ENCODE measurements at regions not wholly inside any gene's neighbourhood (a gene's known extent, or its start where the extent isn't known, plus 50 kb on each side); places are given as distances from the start of the nearest gene placed in this dataset.

DNA sequence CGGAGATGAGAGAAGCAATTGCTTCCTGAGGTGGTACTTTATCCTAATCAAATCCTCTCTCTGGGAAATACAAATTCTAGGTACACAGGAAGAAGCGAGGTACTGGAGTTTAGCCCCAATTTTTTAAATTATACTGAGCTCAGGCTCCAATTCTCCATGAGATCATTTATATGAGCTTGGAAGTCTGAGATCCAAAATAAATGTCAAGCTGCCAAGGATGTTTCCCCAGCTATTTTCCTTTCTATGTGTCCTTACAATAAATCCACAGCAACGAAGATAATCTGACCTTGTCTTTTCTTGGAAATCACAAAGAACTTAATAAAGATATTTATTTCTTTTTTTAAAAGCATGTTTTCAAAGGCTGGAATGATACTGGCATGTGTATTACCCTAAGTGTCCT lies 597.3 kb downstream of the GABRG2 start:
- H2AFZ ChIP-seq: no peak overlapping the region; the same call in 1 of the 2 replicates
- H3K27ac ChIP-seq (ENCODE audit: low read depth): no peak overlapping the region
- Mint-ChIP-seq H3K4me1 (peaks cover 4% of the 10 kb centered on the region; the same call in 1 of the 3 replicates), H3K36me3 (ENCODE audit: low read depth) (no peaks in the 10 kb centered on the region), H3K4me3 (no peak overlapping the region), H3K27me3 (ENCODE audit: insufficient read depth, low read depth, poor library complexity) (no peaks in the 10 kb centered on the region), H3K9me3 (no peaks in the 10 kb centered on the region; the same call in 2 of the 3 replicates), H3K27ac (no peak overlapping the region)
- no peaks in the 10 kb centered on the region for H3K36me3 ChIP-seq (ENCODE audit: insufficient read depth)
- H3K27me3 ChIP-seq (ENCODE audit: insufficient read depth): no peaks in the 10 kb centered on the region
- H3K4me2 ChIP-seq: no peak overlapping the region
- DNase-seq (ENCODE audit: low spot score) (no peak), ATAC-seq (no peak)
- no peaks in the 10 kb centered on the region for H3F3A ChIP-seq (replicated peaks; ENCODE audit: low read depth)
- H4K20me1 ChIP-seq (replicated peaks; ENCODE audit: insufficient read depth): no peaks in the 10 kb centered on the region
- H3K79me2 ChIP-seq (replicated peaks; ENCODE audit: insufficient read depth): no peaks in the 10 kb centered on the region
- no peak overlapping the region for H3K4me3 ChIP-seq
- no peaks in the 10 kb centered on the region for H3K9me2 ChIP-seq (ENCODE audit: insufficient read depth)
- no peaks in the 10 kb centered on the region for H3K4me1 ChIP-seq (ENCODE audit: insufficient read depth)
- TF ChIP-seq, protein P1, sequence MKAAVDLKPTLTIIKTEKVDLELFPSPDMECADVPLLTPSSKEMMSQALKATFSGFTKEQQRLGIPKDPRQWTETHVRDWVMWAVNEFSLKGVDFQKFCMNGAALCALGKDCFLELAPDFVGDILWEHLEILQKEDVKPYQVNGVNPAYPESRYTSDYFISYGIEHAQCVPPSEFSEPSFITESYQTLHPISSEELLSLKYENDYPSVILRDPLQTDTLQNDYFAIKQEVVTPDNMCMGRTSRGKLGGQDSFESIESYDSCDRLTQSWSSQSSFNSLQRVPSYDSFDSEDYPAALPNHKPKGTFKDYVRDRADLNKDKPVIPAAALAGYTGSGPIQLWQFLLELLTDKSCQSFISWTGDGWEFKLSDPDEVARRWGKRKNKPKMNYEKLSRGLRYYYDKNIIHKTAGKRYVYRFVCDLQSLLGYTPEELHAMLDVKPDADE (IDR thresholded peaks at IDR 0.05): no peak
- no peak for TF ChIP-seq CREB1 (CRISPR knock-in tag; IDR thresholded peaks at IDR 0.05; ENCODE audit: low read depth)

DNA sequence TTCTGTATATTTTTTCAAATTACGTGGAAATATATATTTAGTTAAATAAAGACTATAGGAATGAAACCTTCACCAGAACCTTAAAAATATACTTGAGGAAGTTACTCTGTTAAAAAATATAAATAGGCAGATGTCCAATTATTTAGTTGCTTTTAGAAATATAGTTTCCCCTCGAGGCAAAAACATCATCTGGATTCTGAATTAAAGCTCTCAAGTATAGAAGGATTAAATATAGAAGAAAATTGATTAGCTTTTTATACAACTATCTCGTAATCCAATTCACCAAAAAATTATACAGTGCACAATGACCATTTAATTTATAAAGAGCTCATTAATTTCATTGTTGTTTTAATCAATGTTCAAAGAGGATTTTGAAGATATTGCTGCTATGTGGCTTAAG lies 601.4 kb downstream of the GABRG2 start:
- no peak overlapping the region for H3K4me3 ChIP-seq
- no peaks in the 10 kb centered on the region; the same call in 2 of the 3 replicates for H3K9me3 Mint-ChIP-seq
- no peaks in the 10 kb centered on the region for H3K9me2 ChIP-seq (ENCODE audit: insufficient read depth)
- H3K36me3 Mint-ChIP-seq (ENCODE audit: low read depth): no peaks in the 10 kb centered on the region
- no peak overlapping the region for H3K27ac ChIP-seq (ENCODE audit: low read depth)
- no peaks in the 10 kb centered on the region for H3K27me3 Mint-ChIP-seq (ENCODE audit: insufficient read depth, low read depth, poor library complexity)
- no peak overlapping the region for H2AFZ ChIP-seq
- H3K27me3 ChIP-seq (ENCODE audit: insufficient read depth): no peaks in the 10 kb centered on the region
- no peak for TF ChIP-seq STAT1 (IDR thresholded peaks at IDR 0.05; ENCODE audit: unreplicated experiment)
- TF ChIP-seq EZH2 (IDR thresholded peaks at IDR 0.05; ENCODE audit: low read depth, unreplicated experiment): no peak
- TF ChIP-seq, protein P2, sequence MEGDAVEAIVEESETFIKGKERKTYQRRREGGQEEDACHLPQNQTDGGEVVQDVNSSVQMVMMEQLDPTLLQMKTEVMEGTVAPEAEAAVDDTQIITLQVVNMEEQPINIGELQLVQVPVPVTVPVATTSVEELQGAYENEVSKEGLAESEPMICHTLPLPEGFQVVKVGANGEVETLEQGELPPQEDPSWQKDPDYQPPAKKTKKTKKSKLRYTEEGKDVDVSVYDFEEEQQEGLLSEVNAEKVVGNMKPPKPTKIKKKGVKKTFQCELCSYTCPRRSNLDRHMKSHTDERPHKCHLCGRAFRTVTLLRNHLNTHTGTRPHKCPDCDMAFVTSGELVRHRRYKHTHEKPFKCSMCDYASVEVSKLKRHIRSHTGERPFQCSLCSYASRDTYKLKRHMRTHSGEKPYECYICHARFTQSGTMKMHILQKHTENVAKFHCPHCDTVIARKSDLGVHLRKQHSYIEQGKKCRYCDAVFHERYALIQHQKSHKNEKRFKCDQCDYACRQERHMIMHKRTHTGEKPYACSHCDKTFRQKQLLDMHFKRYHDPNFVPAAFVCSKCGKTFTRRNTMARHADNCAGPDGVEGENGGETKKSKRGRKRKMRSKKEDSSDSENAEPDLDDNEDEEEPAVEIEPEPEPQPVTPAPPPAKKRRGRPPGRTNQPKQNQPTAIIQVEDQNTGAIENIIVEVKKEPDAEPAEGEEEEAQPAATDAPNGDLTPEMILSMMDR (conservative IDR thresholded peaks at IDR 0.05; ENCODE audit: low read depth in 2 of 2): no peak
- H3K4me1 ChIP-seq (ENCODE audit: insufficient read depth): no peaks in the 10 kb centered on the region
- H3K4me3 Mint-ChIP-seq: no peak overlapping the region
- H3K27ac Mint-ChIP-seq: no peak overlapping the region
- H3K36me3 ChIP-seq (ENCODE audit: insufficient read depth): no peaks in the 10 kb centered on the region
- H3K4me2 ChIP-seq: no peak overlapping the region
- H3F3A ChIP-seq (replicated peaks; ENCODE audit: low read depth): no peaks in the 10 kb centered on the region
- no peaks in the 10 kb centered on the region for H3K79me2 ChIP-seq (replicated peaks; ENCODE audit: insufficient read depth)
- DNase-seq (ENCODE audit: low spot score) (no peak), ATAC-seq (no peak)
- H4K20me1 ChIP-seq (replicated peaks; ENCODE audit: insufficient read depth): no peaks in the 10 kb centered on the region
- peaks cover 5% of the 10 kb centered on the region; the same call in 1 of the 3 replicates for H3K4me1 Mint-ChIP-seq

DNA sequence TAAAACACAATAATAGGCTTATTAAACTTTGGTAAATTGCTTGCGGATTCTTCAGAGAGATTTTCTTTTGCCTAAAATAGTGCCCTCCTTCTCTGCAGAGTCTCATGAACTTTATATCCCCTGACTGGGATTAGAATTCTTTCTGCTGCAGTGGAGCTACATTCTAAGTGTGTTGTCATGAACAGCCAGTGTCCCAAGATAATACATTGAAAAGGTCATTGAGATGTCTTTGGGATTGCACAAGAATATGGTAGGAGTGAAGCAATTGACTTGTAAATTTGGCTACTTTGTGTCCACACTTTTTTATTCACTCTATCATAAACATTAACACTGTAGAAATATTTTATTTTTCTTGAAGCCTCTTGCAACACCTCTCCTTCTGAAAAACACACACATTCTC lies 604.5 kb downstream of the GABRG2 start:
- H3K36me3 ChIP-seq (ENCODE audit: insufficient read depth): no peaks in the 10 kb centered on the region
- H3K9me3 Mint-ChIP-seq: no peaks in the 10 kb centered on the region; the same call in 2 of the 3 replicates
- no peaks in the 10 kb centered on the region for H3K79me2 ChIP-seq (replicated peaks; ENCODE audit: insufficient read depth)
- H2AFZ ChIP-seq: no peak overlapping the region
- no peaks in the 10 kb centered on the region for H3K27me3 ChIP-seq (ENCODE audit: insufficient read depth)
- no peaks in the 10 kb centered on the region for H4K20me1 ChIP-seq (replicated peaks; ENCODE audit: insufficient read depth)
- H3K27me3 Mint-ChIP-seq (ENCODE audit: insufficient read depth, low read depth, poor library complexity): no peaks in the 10 kb centered on the region
- no peaks in the 10 kb centered on the region for H3K9me2 ChIP-seq (ENCODE audit: insufficient read depth)
- peaks cover 10% of the 10 kb centered on the region; the same call in 1 of the 3 replicates for H3K4me1 Mint-ChIP-seq
- no peak overlapping the region for H3K4me2 ChIP-seq
- H3K4me3 ChIP-seq: no peak overlapping the region
- H3F3A ChIP-seq (replicated peaks; ENCODE audit: low read depth): no peaks in the 10 kb centered on the region
- H3K27ac Mint-ChIP-seq: no peak overlapping the region
- H3K36me3 Mint-ChIP-seq (ENCODE audit: low read depth): no peaks in the 10 kb centered on the region
- H3K4me3 Mint-ChIP-seq: no peak overlapping the region
- H3K4me1 ChIP-seq (ENCODE audit: insufficient read depth): no peaks in the 10 kb centered on the region
- DNase-seq (ENCODE audit: low spot score): no peak
- ATAC-seq: no peak
- no peak overlapping the region for H3K27ac ChIP-seq (ENCODE audit: low read depth)
- TF ChIP-seq, protein P3, sequence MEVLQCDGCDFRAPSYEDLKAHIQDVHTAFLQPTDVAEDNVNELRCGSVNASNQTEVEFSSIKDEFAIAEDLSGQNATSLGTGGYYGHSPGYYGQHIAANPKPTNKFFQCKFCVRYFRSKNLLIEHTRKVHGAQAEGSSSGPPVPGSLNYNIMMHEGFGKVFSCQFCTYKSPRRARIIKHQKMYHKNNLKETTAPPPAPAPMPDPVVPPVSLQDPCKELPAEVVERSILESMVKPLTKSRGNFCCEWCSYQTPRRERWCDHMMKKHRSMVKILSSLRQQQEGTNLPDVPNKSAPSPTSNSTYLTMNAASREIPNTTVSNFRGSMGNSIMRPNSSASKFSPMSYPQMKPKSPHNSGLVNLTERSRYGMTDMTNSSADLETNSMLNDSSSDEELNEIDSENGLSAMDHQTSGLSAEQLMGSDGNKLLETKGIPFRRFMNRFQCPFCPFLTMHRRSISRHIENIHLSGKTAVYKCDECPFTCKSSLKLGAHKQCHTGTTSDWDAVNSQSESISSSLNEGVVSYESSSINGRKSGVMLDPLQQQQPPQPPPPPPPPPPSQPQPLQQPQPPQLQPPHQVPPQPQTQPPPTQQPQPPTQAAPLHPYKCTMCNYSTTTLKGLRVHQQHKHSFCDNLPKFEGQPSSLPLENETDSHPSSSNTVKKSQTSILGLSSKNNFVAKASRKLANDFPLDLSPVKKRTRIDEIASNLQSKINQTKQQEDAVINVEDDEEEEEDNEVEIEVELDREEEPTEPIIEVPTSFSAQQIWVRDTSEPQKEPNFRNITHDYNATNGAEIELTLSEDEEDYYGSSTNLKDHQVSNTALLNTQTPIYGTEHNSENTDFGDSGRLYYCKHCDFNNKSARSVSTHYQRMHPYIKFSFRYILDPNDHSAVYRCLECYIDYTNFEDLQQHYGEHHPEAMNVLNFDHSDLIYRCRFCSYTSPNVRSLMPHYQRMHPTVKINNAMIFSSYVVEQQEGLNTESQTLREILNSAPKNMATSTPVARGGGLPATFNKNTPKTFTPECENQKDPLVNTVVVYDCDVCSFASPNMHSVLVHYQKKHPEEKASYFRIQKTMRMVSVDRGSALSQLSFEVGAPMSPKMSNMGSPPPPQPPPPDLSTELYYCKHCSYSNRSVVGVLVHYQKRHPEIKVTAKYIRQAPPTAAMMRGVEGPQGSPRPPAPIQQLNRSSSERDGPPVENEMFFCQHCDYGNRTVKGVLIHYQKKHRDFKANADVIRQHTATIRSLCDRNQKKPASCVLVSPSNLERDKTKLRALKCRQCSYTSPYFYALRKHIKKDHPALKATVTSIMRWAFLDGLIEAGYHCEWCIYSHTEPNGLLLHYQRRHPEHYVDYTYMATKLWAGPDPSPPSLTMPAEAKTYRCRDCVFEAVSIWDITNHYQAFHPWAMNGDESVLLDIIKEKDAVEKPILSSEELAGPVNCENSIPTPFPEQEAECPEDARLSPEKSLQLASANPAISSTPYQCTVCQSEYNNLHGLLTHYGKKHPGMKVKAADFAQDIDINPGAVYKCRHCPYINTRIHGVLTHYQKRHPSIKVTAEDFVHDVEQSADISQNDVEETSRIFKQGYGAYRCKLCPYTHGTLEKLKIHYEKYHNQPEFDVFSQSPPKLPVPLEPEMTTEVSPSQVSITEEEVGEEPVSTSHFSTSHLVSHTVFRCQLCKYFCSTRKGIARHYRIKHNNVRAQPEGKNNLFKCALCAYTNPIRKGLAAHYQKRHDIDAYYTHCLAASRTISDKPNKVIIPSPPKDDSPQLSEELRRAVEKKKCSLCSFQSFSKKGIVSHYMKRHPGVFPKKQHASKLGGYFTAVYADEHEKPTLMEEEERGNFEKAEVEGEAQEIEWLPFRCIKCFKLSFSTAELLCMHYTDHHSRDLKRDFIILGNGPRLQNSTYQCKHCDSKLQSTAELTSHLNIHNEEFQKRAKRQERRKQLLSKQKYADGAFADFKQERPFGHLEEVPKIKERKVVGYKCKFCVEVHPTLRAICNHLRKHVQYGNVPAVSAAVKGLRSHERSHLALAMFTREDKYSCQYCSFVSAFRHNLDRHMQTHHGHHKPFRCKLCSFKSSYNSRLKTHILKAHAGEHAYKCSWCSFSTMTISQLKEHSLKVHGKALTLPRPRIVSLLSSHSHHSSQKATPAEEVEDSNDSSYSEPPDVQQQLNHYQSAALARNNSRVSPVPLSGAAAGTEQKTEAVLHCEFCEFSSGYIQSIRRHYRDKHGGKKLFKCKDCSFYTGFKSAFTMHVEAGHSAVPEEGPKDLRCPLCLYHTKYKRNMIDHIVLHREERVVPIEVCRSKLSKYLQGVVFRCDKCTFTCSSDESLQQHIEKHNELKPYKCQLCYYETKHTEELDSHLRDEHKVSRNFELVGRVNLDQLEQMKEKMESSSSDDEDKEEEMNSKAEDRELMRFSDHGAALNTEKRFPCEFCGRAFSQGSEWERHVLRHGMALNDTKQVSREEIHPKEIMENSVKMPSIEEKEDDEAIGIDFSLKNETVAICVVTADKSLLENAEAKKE (CRISPR knock-in tag; IDR thresholded peaks at IDR 0.05): no peak
- TF ChIP-seq STAT1 (IDR thresholded peaks at IDR 0.05; ENCODE audit: unreplicated experiment) (no peak), EZH2phosphoT487 (IDR thresholded peaks at IDR 0.05; ENCODE audit: unreplicated experiment) (no peak), NANOG (IDR thresholded peaks at IDR 0.05; ENCODE audit: borderline replicate concordance) (no peak)

Measured in GM23338 (cell line).